ENCODE measurements at regions not wholly inside any gene's neighbourhood (a gene's known extent, or its start where the extent isn't known, plus 50 kb on each side); places are given as distances from the start of the nearest gene placed in this dataset.
A peak's percentile ranks its signal among the peaks of the same experiment; 100 is the strongest.
"Not testable (repeated sequence)": the region's sequence is repeated elsewhere in the genome, so short reads cannot be mapped to it uniquely, and the experiment has no call there.

DNA sequence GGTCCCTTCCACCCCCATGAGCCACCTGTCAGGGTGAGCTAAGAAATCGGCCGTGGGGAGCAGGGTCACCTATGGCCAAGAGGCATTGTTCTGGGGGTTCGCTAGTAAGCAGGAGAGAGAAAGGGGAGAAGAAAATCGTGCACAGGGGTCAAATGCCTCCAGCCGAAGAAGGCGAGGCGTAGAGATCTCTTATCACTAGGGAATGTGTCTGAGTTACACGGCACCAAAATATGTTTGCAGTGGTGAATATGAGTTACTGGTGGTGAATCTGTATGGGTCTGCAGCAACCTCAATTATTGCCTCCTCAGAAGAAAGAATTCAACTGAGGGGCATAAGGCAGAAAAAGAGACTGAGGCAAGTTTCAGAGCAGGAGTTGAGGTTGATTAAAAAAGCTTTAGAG, 54.2 kb upstream of the RABGAP1L start:
- TF ChIP-seq, protein P1, sequence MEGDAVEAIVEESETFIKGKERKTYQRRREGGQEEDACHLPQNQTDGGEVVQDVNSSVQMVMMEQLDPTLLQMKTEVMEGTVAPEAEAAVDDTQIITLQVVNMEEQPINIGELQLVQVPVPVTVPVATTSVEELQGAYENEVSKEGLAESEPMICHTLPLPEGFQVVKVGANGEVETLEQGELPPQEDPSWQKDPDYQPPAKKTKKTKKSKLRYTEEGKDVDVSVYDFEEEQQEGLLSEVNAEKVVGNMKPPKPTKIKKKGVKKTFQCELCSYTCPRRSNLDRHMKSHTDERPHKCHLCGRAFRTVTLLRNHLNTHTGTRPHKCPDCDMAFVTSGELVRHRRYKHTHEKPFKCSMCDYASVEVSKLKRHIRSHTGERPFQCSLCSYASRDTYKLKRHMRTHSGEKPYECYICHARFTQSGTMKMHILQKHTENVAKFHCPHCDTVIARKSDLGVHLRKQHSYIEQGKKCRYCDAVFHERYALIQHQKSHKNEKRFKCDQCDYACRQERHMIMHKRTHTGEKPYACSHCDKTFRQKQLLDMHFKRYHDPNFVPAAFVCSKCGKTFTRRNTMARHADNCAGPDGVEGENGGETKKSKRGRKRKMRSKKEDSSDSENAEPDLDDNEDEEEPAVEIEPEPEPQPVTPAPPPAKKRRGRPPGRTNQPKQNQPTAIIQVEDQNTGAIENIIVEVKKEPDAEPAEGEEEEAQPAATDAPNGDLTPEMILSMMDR (IDR thresholded peaks at IDR 0.05), result no peak
- no peak for TF ChIP-seq POLR2A (IDR thresholded peaks at IDR 0.05)
- WGBS, 2 donors, result 90 to 91% methylated on average over 8 of the region's 8 CpGs
- Histone ChIP-seq H3K4me1 (no peaks in the 10 kb centered on the region), H3K36me3 (no peaks in the 10 kb centered on the region), H3K4me3 (replicated peaks in 1 of 3) (no peak overlapping the region), H3K27ac (no peak overlapping the region), H3K27me3 (no peaks in the 10 kb centered on the region), H3K9me3 (no peaks in the 10 kb centered on the region)
- DNase-seq, result no peak
- intact Hi-C loops (cut with DNase I), result no loop called here

DNA sequence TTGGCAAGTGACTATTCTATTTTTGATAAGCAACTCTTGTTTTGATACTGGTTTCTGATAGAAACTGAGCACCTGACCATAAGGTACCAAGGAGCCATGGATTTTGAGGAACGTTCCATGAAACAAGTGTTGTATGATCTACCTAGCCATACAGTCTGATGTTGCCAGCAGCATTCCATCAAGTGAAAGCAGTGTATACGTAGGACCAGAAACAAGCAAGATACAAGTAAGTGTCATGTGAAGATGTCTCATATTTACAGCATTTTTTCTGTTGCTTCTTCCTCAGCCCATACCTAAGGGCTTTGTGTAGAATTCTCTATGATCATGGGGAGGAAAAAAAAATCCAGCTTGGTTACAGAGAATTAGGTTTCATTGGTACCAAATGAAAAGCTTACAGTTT, 55.6 kb upstream of the RABGAP1L start:
- Histone ChIP-seq H3K4me3 (replicated peaks in 1 of 3) (no peak overlapping the region), H3K9me3 (no peaks in the 10 kb centered on the region), H3K4me1 (no peaks in the 10 kb centered on the region), H3K36me3 (no peaks in the 10 kb centered on the region), H3K27me3 (no peaks in the 10 kb centered on the region), H3K27ac (no peak overlapping the region)
- TF ChIP-seq, protein P1 (IDR thresholded peaks at IDR 0.05), result no peak
- no peak for TF ChIP-seq POLR2A (IDR thresholded peaks at IDR 0.05)
- DNase-seq, result no peak
- intact Hi-C loops (cut with DNase I), result no loop called here
- WGBS, 2 donors, result 93 to 96% methylated on average over 2 of the region's 2 CpGs

DNA sequence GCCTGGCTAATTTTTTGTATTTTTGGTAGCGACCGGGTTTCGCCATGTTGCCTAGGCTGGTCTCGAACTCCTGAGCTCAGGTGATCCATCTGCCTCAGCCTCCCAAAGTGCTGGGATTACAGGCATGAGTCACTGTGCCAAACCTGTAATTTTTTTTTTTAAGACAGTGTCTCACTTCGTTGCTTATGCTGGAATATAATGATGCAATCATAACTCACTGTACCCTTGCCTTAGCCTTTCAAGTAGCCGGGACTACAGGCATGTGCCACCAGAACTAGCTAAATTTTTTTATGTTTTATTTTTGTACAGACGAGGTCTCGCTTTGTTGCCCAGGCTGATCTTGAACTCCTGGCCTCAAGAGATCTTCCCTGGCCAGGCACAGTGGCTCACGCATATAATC, 57.3 kb upstream of the RABGAP1L start:
- intact Hi-C loops (cut with DNase I); DNase-seq; H3K4me1 ChIP-seq; H3K27me3 ChIP-seq; H3K27ac ChIP-seq; H3K36me3 ChIP-seq; H3K4me3 ChIP-seq (replicated peaks in 1 of 3); H3K9me3 ChIP-seq: not testable (repeated sequence)
- 91 to 94% methylated on average over 9 of the region's 9 CpGs for WGBS, 2 donors

DNA sequence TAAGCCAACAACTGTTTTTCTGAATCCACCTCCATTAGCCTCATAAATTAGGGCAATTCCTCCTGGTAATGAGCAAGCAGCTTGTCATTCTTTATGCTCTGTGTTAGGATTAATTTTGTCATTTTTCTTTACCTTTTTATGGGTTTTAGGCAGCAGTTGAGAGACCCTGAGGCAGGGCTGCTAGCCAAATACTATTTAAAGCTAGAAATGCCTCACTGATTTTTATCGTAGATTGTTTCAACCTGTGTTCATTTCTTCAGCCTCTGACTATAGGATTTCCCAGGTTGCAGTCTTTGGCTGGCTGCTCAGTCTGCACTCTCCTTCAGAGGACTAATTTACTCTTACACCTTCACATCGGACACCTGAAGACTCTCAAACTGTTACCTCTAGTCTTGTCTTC, 61.9 kb upstream of the RABGAP1L start:
- no peak overlapping the region for H3K27ac ChIP-seq
- TF ChIP-seq, protein P1 (IDR thresholded peaks at IDR 0.05), result no peak
- TF ChIP-seq POLR2A (IDR thresholded peaks at IDR 0.05), result no peak
- no peaks in the 10 kb centered on the region for H3K36me3 ChIP-seq
- no peak for DNase-seq
- intact Hi-C loops (cut with DNase I), result no loop called here
- no peaks in the 10 kb centered on the region for H3K4me1 ChIP-seq
- H3K27me3 ChIP-seq, result no peaks in the 10 kb centered on the region
- WGBS, 2 donors, result 56 to 72% methylated on average over 2 of the region's 2 CpGs
- H3K4me3 ChIP-seq (replicated peaks in 1 of 3), result no peak overlapping the region
- H3K9me3 ChIP-seq, result no peaks in the 10 kb centered on the region

DNA sequence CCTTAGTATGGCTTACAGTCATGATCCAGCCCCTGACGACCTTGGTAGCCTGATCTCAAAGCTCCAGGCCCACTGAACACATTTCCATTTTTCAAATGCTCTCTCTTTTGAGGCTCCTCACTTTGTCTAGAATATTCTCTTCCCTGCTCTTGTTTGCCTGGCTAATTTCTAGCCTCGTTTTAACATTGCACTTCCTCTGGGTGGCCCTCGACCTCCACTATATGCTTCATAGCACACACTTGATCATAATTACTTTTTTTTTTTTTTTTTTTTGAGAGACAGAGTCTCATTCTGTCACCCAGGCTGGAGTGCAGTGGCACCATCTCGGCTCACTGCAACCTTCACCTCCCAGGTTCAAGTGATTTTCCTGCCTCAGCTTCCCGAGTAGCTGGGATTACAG, 65.5 kb upstream of the RABGAP1L start:
- WGBS, 2 donors, result 36 to 48% methylated on average over 5 of the region's 5 CpGs
- H3K27me3 ChIP-seq; H3K4me1 ChIP-seq; H3K4me3 ChIP-seq (replicated peaks in 1 of 3); H3K27ac ChIP-seq; H3K9me3 ChIP-seq; H3K36me3 ChIP-seq; intact Hi-C loops (cut with DNase I): not testable (repeated sequence)
- peak in 1 of 2 donors; percentile 24 for DNase-seq
- TF ChIP-seq, protein P1 (IDR thresholded peaks at IDR 0.05), result peak in 3 of 6 experiments; percentile 13 to 47 (median 29)

DNA sequence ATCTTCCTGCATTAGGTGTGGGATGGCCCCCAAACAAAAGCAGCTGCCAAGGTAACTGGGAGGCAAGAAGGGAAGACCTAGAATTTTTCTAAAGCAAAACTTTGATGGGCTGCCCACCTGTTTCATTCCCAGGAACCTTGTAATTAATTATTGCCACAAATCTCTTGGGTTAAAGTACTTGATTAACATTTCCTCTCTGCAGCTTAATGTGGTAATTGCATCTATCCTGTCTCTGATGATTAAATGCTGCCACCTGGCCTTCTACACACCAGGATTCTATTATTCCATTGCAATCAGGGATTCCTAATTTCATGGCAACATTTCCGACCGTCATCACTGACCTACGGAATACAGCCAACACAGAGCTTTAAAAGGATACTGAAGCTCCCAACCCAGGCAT, 68.3 kb upstream of the RC3H1 start:
- intact Hi-C loops (cut with DNase I), result no loop called here
- no peaks in the 10 kb centered on the region for H3K27me3 ChIP-seq
- no peak overlapping the region for H3K4me3 ChIP-seq (replicated peaks in 1 of 3)
- no peak for TF ChIP-seq POLR2A (IDR thresholded peaks at IDR 0.05)
- TF ChIP-seq, protein P1 (IDR thresholded peaks at IDR 0.05), result no peak
- no peaks in the 10 kb centered on the region for H3K36me3 ChIP-seq
- DNase-seq, result no peak
- H3K9me3 ChIP-seq, result no peaks in the 10 kb centered on the region
- no peaks in the 10 kb centered on the region for H3K4me1 ChIP-seq
- H3K27ac ChIP-seq, result no peak overlapping the region
- WGBS, 2 donors, result 83 to 95% methylated on average over 3 of the region's 3 CpGs

Data from thyroid gland (tissue), 4 donors.